Calu3 (cell line): ENCODE measurements at regions not wholly inside any gene's neighbourhood (a gene's known extent, or its start where the extent isn't known, plus 50 kb on each side); places are given as distances from the start of the nearest gene placed in this dataset.

Experiments used
- BruUV-seq: library from RNA; stranded (reverse); fragments of 400-500 nt; replicated peaks from 2 replicates; lab custom pipeline; 2021; lab: Mats Ljungman, UMichigan
- CTCF ChIA-PET: fragments of 300-600 bp; sonication (Branson Sonifier 250); formaldehyde crosslinking; loops from one replicate; lab custom pipeline; 2022; ENCODE audit warnings: antibody characterized with exemption; lab: Charles Lee
- DNase-seq: peaks from one replicate; pipeline ENCODE4 v3.0.0; 2022
- H3K27ac Mint-ChIP-seq: one replicate; pipeline ENCODE4 v1.8.0; 2022; ENCODE audit warnings: mixed read lengths; ENCODE audit not compliant: unreplicated experiment
- H3K27me3 Mint-ChIP-seq: one replicate; pipeline ENCODE4 v1.8.0; 2022; ENCODE audit warnings: mixed read lengths; ENCODE audit not compliant: unreplicated experiment
- H3K36me3 Mint-ChIP-seq: one replicate; pipeline ENCODE4 v1.8.0; 2022; ENCODE audit warnings: mild to moderate bottlenecking, moderate library complexity, mixed read lengths; ENCODE audit not compliant: insufficient read depth, unreplicated experiment
- H3K4me1 Mint-ChIP-seq: one replicate; pipeline ENCODE4 v1.8.0; 2022; ENCODE audit warnings: mild to moderate bottlenecking, low read depth, mixed read lengths; ENCODE audit not compliant: unreplicated experiment
- H3K4me3 Mint-ChIP-seq: one replicate; pipeline ENCODE4 v1.8.0; 2022; ENCODE audit warnings: mild to moderate bottlenecking, low read depth, moderate library complexity, mixed read lengths; ENCODE audit not compliant: unreplicated experiment
- H3K9me3 Mint-ChIP-seq: one replicate; pipeline ENCODE4 v1.8.0; 2022; ENCODE audit warnings: low read depth, mixed read lengths; ENCODE audit not compliant: unreplicated experiment
- intact Hi-C: fragments of 100-400 bp; cut with micrococcal nuclease; formaldehyde crosslinking; loops from one replicate; pipeline ENCODE4 v1.10.0; 2022; ENCODE audit not compliant: unreplicated experiment
- TF ChIP-seq, protein P1 (sequence below): fragments of 200-600 bp; IDR thresholded peaks from one replicate; pipeline ENCODE4 v1.8.0; 2022; ENCODE audit warnings: antibody characterized with exemption; ENCODE audit not compliant: unreplicated experiment

- CTCF ChIA-PET: no interaction called here
- peak overlapping the region; percentile 61 for H3K27ac Mint-ChIP-seq
- no peaks in the 10 kb centered on the region for H3K27me3 Mint-ChIP-seq
- no TSS peak for BruUV-seq
- intact Hi-C loops: no loop called here
- TF ChIP-seq, protein P1, sequence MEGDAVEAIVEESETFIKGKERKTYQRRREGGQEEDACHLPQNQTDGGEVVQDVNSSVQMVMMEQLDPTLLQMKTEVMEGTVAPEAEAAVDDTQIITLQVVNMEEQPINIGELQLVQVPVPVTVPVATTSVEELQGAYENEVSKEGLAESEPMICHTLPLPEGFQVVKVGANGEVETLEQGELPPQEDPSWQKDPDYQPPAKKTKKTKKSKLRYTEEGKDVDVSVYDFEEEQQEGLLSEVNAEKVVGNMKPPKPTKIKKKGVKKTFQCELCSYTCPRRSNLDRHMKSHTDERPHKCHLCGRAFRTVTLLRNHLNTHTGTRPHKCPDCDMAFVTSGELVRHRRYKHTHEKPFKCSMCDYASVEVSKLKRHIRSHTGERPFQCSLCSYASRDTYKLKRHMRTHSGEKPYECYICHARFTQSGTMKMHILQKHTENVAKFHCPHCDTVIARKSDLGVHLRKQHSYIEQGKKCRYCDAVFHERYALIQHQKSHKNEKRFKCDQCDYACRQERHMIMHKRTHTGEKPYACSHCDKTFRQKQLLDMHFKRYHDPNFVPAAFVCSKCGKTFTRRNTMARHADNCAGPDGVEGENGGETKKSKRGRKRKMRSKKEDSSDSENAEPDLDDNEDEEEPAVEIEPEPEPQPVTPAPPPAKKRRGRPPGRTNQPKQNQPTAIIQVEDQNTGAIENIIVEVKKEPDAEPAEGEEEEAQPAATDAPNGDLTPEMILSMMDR: no peak
- no peak for DNase-seq
- no peaks in the 10 kb centered on the region for H3K9me3 Mint-ChIP-seq
- no peak overlapping the region for H3K4me3 Mint-ChIP-seq
- H3K4me1 Mint-ChIP-seq: peaks cover 13% of the 10 kb centered on the region
- no peaks in the 10 kb centered on the region for H3K36me3 Mint-ChIP-seq
Measured at GRCh38 chr1:98452162-98452561, 209.4 kb upstream of the SNX7 start.

DNA sequence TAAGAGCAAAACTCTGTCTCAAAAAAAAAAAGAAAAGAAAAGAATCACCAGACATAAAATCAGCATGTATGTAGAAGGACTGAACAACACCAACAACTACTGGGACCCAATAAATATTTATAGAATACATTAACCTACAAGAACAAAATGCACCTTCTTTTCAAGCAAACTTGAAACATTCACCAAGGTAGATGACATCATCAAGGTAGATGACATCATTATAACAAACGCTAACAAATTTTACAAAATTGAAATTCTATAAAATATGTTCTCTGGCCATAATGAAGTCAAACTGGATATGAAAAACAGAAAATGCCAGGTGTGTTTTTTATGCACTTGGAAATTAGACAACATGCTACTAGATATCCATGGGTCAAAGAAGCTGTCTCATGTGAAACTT is 220.2 kb upstream of the SNX7 start:
- intact Hi-C loops: no loop called here

DNA sequence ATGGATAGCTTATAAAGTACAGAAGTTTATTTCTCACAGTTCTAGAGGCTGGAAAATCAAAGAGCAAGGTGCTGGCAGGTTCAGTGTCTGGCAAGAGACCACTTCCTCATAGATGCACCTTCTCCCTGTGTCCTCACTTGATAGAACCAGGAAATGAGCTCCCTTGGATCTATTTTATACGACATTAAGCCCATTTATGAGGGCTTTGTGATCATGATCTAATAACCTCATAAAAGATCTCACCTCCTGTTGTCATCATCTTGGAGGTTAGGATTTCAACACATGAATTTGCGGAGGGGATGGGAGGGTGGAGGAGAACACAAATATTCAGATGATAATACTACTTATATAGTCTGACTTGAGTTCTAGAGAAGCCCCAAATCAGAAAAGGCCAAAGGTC is 222.1 kb upstream of the SNX7 start:
- Mint-ChIP-seq H3K27me3 (no peaks in the 10 kb centered on the region), H3K9me3 (no peaks in the 10 kb centered on the region), H3K4me3 (no peak overlapping the region), H3K4me1 (peaks cover 15% of the 10 kb centered on the region), H3K36me3 (no peaks in the 10 kb centered on the region), H3K27ac (no peak overlapping the region)
- no peak for DNase-seq
- no TSS peak for BruUV-seq
- intact Hi-C loops: no loop called here
- CTCF ChIA-PET: no interaction called here
- TF ChIP-seq, protein P1: no peak

More for the DNA sequence above, 220.2 kb upstream of the SNX7 start:
- CTCF ChIA-PET: no interaction called here
- no peaks in the 10 kb centered on the region for H3K9me3 Mint-ChIP-seq
- DNase-seq: no peak
- no TSS peak for BruUV-seq
- no peak overlapping the region for H3K4me3 Mint-ChIP-seq
- TF ChIP-seq, protein P1: no peak
- peaks cover 15% of the 10 kb centered on the region for H3K4me1 Mint-ChIP-seq
- H3K27me3 Mint-ChIP-seq: no peaks in the 10 kb centered on the region
- H3K27ac Mint-ChIP-seq: no peak overlapping the region
- no peaks in the 10 kb centered on the region for H3K36me3 Mint-ChIP-seq

DNA sequence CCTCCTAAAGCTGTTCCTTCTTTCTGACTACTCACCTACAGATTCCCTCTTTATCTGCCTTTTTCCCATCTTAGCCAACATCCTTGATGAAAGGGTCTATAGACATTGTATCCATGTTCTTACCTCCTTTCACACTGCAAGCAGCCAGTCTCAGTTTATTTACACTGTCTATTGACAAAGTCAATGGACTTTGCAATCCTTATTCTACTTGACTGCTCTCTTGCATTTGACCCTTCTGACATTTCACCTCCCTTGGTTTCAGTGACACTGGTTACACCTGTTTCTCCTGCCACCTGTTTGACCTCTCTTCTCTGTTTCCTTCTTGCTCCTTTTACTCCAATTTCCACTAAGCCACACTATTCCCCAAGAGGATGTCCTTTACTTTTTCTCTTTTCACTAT is 224.0 kb upstream of the SNX7 start:
- CTCF ChIA-PET: no interaction called here
- peak overlapping the region; percentile 3 for H3K27ac Mint-ChIP-seq
- H3K27me3 Mint-ChIP-seq: no peaks in the 10 kb centered on the region
- TF ChIP-seq, protein P1: no peak
- peaks cover 15% of the 10 kb centered on the region for H3K4me1 Mint-ChIP-seq
- intact Hi-C loops: no loop called here
- no peaks in the 10 kb centered on the region for H3K36me3 Mint-ChIP-seq
- no peaks in the 10 kb centered on the region for H3K9me3 Mint-ChIP-seq
- no peak overlapping the region for H3K4me3 Mint-ChIP-seq
- no TSS peak for BruUV-seq
- DNase-seq: no peak

DNA sequence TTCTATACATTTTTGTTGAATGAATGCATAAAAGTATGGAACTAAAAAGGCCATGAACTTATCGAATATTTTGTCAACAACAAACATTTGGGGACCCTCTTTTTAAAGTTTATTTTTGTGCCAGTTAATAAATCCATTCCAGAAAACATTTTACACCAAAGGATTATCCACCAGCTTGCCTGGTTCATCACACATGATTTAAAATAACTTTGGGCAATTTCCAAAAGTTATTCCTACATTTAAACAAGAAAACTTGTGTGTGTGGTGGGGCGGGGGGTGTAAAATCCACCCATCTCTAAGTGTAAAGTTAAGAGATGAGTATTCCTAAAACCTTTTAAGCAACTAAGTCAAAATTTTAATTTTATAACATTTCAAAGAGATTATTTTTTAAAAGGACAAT is 224.5 kb upstream of the SNX7 start:
- intact Hi-C loops: no loop called here
- Mint-ChIP-seq H3K4me1 (peaks cover 15% of the 10 kb centered on the region), H3K27ac (no peak overlapping the region), H3K36me3 (no peaks in the 10 kb centered on the region), H3K4me3 (no peak overlapping the region), H3K27me3 (no peaks in the 10 kb centered on the region), H3K9me3 (no peaks in the 10 kb centered on the region)
- CTCF ChIA-PET: no interaction called here
- TF ChIP-seq, protein P1: no peak
- BruUV-seq: no TSS peak
- DNase-seq: no peak
